SK-N-SH treated with all-trans-retinoic acid at 6 μM for 48 hours (cell line): ENCODE measurements at regions not wholly inside any gene's neighbourhood (a gene's known extent, or its start where the extent isn't known, plus 50 kb on each side); places are given as distances from the start of the nearest gene placed in this dataset.

Experiments
- BACH2 ChIP-seq: fragments of 250-450 bp; sonication (Bioruptor Pico); IDR thresholded peaks from 2 replicates; pipeline ENCODE4 v1.9.0; 2021; ENCODE audit warnings: mild to moderate bottlenecking, borderline replicate concordance
- CSRNP3 ChIP-seq: fragments of 250-450 bp; sonication (Bioruptor Pico); IDR thresholded peaks from 2 replicates; pipeline ENCODE4 v1.5.1; 2021; ENCODE audit warnings: mild to moderate bottlenecking, moderate library complexity
- PPARA ChIP-seq: fragments of 250-450 bp; sonication (Bioruptor Pico); IDR thresholded peaks from 2 replicates; pipeline ENCODE4 v1.5.0; 2020; ENCODE audit warnings: mild to moderate bottlenecking, borderline replicate concordance
- TOX ChIP-seq: fragments of 250-450 bp; sonication (Bioruptor Pico); IDR thresholded peaks from 2 replicates; pipeline ENCODE4 v1.8.0; 2021; ENCODE audit warnings: mild to moderate bottlenecking, moderate library complexity, borderline replicate concordance
- ZFP30 ChIP-seq: fragments of 450-650 bp; formaldehyde crosslinking; IDR thresholded peaks from 2 replicates; pipeline ENCODE4 v1.5.0; 2022; ENCODE audit warnings: mild to moderate bottlenecking, moderate library complexity
- ZNF70 ChIP-seq: fragments of 450-650 bp; formaldehyde crosslinking; IDR thresholded peaks from 2 replicates; pipeline ENCODE4 v1.5.0; 2020; ENCODE audit warnings: mild to moderate bottlenecking, moderate library complexity
- TF ChIP-seq, protein P1 (sequence below): fragments of 250-450 bp; sonication (Bioruptor Pico); IDR thresholded peaks from 2 replicates; pipeline ENCODE4 v1.8.0; 2020; ENCODE audit warnings: mild to moderate bottlenecking, moderate library complexity, borderline replicate concordance

DNA sequence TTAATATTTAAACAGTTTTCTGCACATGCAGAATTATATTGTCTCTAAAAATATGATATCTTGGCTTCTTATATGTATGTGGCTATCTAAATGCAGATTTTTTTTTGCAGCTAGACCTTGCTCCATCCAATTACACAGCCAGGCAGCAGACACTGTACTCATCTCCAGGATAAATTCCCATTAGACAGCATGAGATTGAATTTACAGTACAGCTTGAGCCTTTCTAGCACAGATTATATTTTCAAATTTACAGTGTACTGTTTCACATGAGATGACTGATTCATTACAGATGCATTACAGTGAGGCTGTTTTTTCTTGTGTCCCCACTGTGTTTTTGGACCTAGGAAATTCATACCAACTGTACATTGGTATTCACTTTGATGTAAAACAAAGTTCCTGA, 134.9 kb downstream of the OTOL1 start:
- TF ChIP-seq, protein P1, sequence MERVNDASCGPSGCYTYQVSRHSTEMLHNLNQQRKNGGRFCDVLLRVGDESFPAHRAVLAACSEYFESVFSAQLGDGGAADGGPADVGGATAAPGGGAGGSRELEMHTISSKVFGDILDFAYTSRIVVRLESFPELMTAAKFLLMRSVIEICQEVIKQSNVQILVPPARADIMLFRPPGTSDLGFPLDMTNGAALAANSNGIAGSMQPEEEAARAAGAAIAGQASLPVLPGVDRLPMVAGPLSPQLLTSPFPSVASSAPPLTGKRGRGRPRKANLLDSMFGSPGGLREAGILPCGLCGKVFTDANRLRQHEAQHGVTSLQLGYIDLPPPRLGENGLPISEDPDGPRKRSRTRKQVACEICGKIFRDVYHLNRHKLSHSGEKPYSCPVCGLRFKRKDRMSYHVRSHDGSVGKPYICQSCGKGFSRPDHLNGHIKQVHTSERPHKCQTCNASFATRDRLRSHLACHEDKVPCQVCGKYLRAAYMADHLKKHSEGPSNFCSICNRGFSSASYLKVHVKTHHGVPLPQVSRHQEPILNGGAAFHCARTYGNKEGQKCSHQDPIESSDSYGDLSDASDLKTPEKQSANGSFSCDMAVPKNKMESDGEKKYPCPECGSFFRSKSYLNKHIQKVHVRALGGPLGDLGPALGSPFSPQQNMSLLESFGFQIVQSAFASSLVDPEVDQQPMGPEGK (CRISPR knock-in tag), result no peak
- no peak for TF ChIP-seq ZFP30 (CRISPR knock-in tag)
- no peak for TF ChIP-seq TOX
- no peak for TF ChIP-seq BACH2 (CRISPR knock-in tag)
- no peak for TF ChIP-seq PPARA
- TF ChIP-seq CSRNP3 (CRISPR knock-in tag), result no peak
- no peak for TF ChIP-seq ZNF70 (CRISPR knock-in tag)
